ENCODE measurements at regions not wholly inside any gene's neighbourhood (a gene's known extent, or its start where the extent isn't known, plus 50 kb on each side); places are given as distances from the start of the nearest gene placed in this dataset.

GRCh38 chr15:46366360-46367007 lies 731.7 kb downstream of the SQOR start:
- no peak overlapping the region for H2AK9ac ChIP-seq (replicated peaks; ENCODE audit: low read depth, low read length, poor library complexity)
- no peaks in the 10 kb centered on the region for H3K4me1 ChIP-seq (ENCODE audit: control insufficient read depth, insufficient read depth, low read length)
- H3K4me3 ChIP-seq (ENCODE audit: insufficient read depth, low read depth, low read length): no peak overlapping the region
- H3K27ac ChIP-seq (ENCODE audit: insufficient read depth, low read length): no peak overlapping the region
- no peak overlapping the region for H3K4me2 ChIP-seq (ENCODE audit: low read depth, low read length)
- no peak overlapping the region for H3K9ac ChIP-seq (ENCODE audit: low read depth, low read length)
- TF ChIP-seq MAFK (IDR thresholded peaks at IDR 0.05; ENCODE audit: low read depth, low read length) (no peak), CEBPB (IDR thresholded peaks at IDR 0.05; ENCODE audit: low read depth, low read length) (no peak), ELK1 (IDR thresholded peaks at IDR 0.05; ENCODE audit: borderline replicate concordance, low read depth, low read length) (no peak), CTCF (conservative IDR thresholded peaks at IDR 0.05; ENCODE audit: low read depth, low read length) (no peak), SMC3 (IDR thresholded peaks at IDR 0.05; ENCODE audit: low read depth, low read length) (no peak), NFE2L2 (IDR thresholded peaks at IDR 0.05; ENCODE audit: low read depth, low read length) (no peak), RFX5 (IDR thresholded peaks at IDR 0.05; ENCODE audit: low read depth, low read length) (no peak), MXI1 (IDR thresholded peaks at IDR 0.05; ENCODE audit: borderline replicate concordance, low read depth, low read length) (no peak), POLR2A (IDR thresholded peaks at IDR 0.05; ENCODE audit: low read depth, low read length) (no peak), CHD1 (IDR thresholded peaks at IDR 0.05; ENCODE audit: low read depth, low read length) (no peak), FOS (IDR thresholded peaks at IDR 0.05; ENCODE audit: low read depth, low read length) (no peak), RCOR1 (IDR thresholded peaks at IDR 0.05; ENCODE audit: insufficient replicate concordance, low read length) (no peak), BHLHE40 (IDR thresholded peaks at IDR 0.05; ENCODE audit: low read depth, low read length) (no peak), USF2 (IDR thresholded peaks at IDR 0.05; ENCODE audit: low read depth, low read length) (no peak), RAD21 (IDR thresholded peaks at IDR 0.05; ENCODE audit: low read length) (no peak), MAZ (IDR thresholded peaks at IDR 0.05; ENCODE audit: borderline replicate concordance, low read depth, low read length) (no peak)
- dilution Hi-C loops (cut with HindIII; ENCODE audit: low sequenced_read_pairs, unreplicated experiment): no loop called here
- H3K79me1 ChIP-seq (ENCODE audit: low read depth in 1 of 2, low read length in 2 of 2): no peaks in the 10 kb centered on the region
- H2BK5ac ChIP-seq (ENCODE audit: low read depth, low read length, poor library complexity, severe bottlenecking): no peak overlapping the region
- H2AK5ac ChIP-seq (ENCODE audit: low read depth, low read length): no peak overlapping the region
- no peak overlapping the region for H3K18ac ChIP-seq (ENCODE audit: low read depth, low read length)
- ATAC-seq (ENCODE audit: low read depth): no peak
- ChIA-PET POLR2A (ENCODE audit: unreplicated experiment) (no interaction called here), CTCF (no interaction called here)
- no peak overlapping the region for H3K4ac ChIP-seq (ENCODE audit: low read depth, low read length)
- no peak overlapping the region for H3K23ac ChIP-seq (ENCODE audit: low read depth, low read length)
- intact Hi-C loops (cut with micrococcal nuclease): no loop called here
- H3K36me3 ChIP-seq (ENCODE audit: control insufficient read depth, insufficient read depth, low read length): no peaks in the 10 kb centered on the region
- H4K20me1 ChIP-seq (ENCODE audit: insufficient read depth, low read length): no peaks in the 10 kb centered on the region
- no peak overlapping the region for H3K14ac ChIP-seq (replicated peaks; ENCODE audit: low read depth, low read length)
- H2BK120ac ChIP-seq (ENCODE audit: low read depth, low read length): no peak overlapping the region
- no peak overlapping the region for H4K8ac ChIP-seq (ENCODE audit: low read depth in 2 of 2, low read length in 2 of 2)
- no peaks in the 10 kb centered on the region for H3K9me3 ChIP-seq (ENCODE audit: control insufficient read depth, insufficient read depth, low read length)
- DNase-seq: no peak
- no peaks in the 10 kb centered on the region for H3K9me1 ChIP-seq (ENCODE audit: insufficient read depth, low read length)
- in situ Hi-C loops (cut with MboI; ENCODE audit: low sequenced_read_pairs): no loop called here
- BruUV-seq (replicated peaks): no TSS peak
- H4K5ac ChIP-seq (ENCODE audit: low read depth, low read length): no peak overlapping the region
- no peaks in the 10 kb centered on the region for H3K27me3 ChIP-seq (ENCODE audit: control insufficient read depth, insufficient read depth, low read length)
- H2BK15ac ChIP-seq (ENCODE audit: low read depth, low read length): no peak overlapping the region
- H4K91ac ChIP-seq (ENCODE audit: insufficient read depth, low read depth, low read length): no peak overlapping the region
- no peak overlapping the region for H2AFZ ChIP-seq (replicated peaks; ENCODE audit: low read length, poor library complexity)
- H2BK20ac ChIP-seq (ENCODE audit: low read depth, low read length): no peak overlapping the region
- no CpG with 5 or more reads among the region's 2 CpGs for WGBS, 2 experiments (ENCODE audit: extremely low coverage in 2 of 2, insufficient read length in 1 of 2)
- H3K56ac ChIP-seq (ENCODE audit: extremely low read depth, insufficient read depth, low read length): no peak overlapping the region

All from IMR-90 (cell line).